Stomach (tissue), 4 donors: ENCODE measurements at regions not wholly inside any gene's neighbourhood (a gene's known extent, or its start where the extent isn't known, plus 50 kb on each side); places are given as distances from the start of the nearest gene placed in this dataset.

Experiments used
- EP300 ChIP-seq: sonication (generic); formaldehyde crosslinking; IDR thresholded peaks from one replicate; pipeline ENCODE4 v1.6.1; 2017; ENCODE audit warnings: antibody characterized with exemption
- POLR2A ChIP-seq, 4 donors: fragments of 450-650 bp; IDR thresholded peaks; one replicate each; pipeline ENCODE4 v1.6.1; 2016; ENCODE audit warnings: antibody characterized with exemption in 4 of 4, control low read depth in 2 of 4, mild to moderate bottlenecking in 1 of 4, moderate library complexity in 1 of 4
- POLR2AphosphoS5 ChIP-seq, 3 donors: sonication (generic); formaldehyde crosslinking; IDR thresholded peaks; one replicate each; pipeline ENCODE4 v1.6.1; 2016; ENCODE audit warnings: antibody characterized with exemption in 3 of 3
- TF ChIP-seq, protein P1 (sequence below), 7 experiments: fragments of 450-650 bp in 4 of 7; fragments of 200-600 bp in 3 of 7; sonication (generic) in 3 of 7; IDR thresholded peaks; one replicate each; pipeline ENCODE4 v1.5.1; 2016 to 2019; ENCODE audit warnings: antibody characterized with exemption in 7 of 7, control low read depth in 2 of 7, mild to moderate bottlenecking in 1 of 7

DNA sequence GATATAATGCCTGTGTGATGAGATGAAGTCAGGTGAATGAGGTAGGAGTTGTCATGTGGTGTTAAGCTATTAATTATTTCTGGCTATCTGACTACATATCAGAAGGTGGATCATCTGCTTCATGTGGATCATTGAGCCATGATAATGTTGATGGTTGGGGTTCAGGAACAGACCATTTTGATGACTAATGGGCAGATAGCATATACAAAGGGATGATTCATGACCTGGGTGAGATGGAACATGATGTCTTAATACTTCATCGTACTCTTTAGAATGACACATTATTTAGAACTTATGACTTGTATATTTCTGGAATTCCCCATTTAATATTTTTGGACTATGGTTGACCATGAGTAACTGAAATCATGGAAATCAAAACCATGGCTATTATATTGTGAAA, 155.1 kb downstream of the OR13A1 start:
- TF ChIP-seq, protein P1, sequence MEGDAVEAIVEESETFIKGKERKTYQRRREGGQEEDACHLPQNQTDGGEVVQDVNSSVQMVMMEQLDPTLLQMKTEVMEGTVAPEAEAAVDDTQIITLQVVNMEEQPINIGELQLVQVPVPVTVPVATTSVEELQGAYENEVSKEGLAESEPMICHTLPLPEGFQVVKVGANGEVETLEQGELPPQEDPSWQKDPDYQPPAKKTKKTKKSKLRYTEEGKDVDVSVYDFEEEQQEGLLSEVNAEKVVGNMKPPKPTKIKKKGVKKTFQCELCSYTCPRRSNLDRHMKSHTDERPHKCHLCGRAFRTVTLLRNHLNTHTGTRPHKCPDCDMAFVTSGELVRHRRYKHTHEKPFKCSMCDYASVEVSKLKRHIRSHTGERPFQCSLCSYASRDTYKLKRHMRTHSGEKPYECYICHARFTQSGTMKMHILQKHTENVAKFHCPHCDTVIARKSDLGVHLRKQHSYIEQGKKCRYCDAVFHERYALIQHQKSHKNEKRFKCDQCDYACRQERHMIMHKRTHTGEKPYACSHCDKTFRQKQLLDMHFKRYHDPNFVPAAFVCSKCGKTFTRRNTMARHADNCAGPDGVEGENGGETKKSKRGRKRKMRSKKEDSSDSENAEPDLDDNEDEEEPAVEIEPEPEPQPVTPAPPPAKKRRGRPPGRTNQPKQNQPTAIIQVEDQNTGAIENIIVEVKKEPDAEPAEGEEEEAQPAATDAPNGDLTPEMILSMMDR (IDR thresholded peaks at IDR 0.05), result no peak
- no peak for TF ChIP-seq POLR2A (IDR thresholded peaks at IDR 0.05)
- TF ChIP-seq POLR2AphosphoS5 (IDR thresholded peaks at IDR 0.05), result no peak
- TF ChIP-seq EP300, result no peak
